Prostate gland (tissue), 2 donors: ENCODE measurements at regions not wholly inside any gene's neighbourhood (a gene's known extent, or its start where the extent isn't known, plus 50 kb on each side); places are given as distances from the start of the nearest gene placed in this dataset.
A peak's percentile ranks its signal among the peaks of the same experiment; 100 is the strongest.

Source experiments
- POLR2A ChIP-seq: fragments of 450-650 bp; IDR thresholded peaks from one replicate; pipeline ENCODE4 v1.6.1; 2016; ENCODE audit warnings: antibody characterized with exemption, mild to moderate bottlenecking
- POLR2AphosphoS5 ChIP-seq: sonication (generic); formaldehyde crosslinking; IDR thresholded peaks from one replicate; pipeline ENCODE4 v1.6.1; 2017; ENCODE audit warnings: antibody characterized with exemption
- TF ChIP-seq, protein P1 (sequence below), 4 experiments: fragments of 200-600 bp in 2 of 4; fragments of 450-650 bp in 2 of 4; sonication (generic) in 2 of 4; IDR thresholded peaks; 1 replicate in 3 of 4; 2 replicates in 1 of 4; pipeline ENCODE4 v1.5.1; 2016 to 2019; ENCODE audit warnings: antibody characterized with exemption in 4 of 4, mild to moderate bottlenecking in 2 of 4, moderate library complexity in 2 of 4

DNA sequence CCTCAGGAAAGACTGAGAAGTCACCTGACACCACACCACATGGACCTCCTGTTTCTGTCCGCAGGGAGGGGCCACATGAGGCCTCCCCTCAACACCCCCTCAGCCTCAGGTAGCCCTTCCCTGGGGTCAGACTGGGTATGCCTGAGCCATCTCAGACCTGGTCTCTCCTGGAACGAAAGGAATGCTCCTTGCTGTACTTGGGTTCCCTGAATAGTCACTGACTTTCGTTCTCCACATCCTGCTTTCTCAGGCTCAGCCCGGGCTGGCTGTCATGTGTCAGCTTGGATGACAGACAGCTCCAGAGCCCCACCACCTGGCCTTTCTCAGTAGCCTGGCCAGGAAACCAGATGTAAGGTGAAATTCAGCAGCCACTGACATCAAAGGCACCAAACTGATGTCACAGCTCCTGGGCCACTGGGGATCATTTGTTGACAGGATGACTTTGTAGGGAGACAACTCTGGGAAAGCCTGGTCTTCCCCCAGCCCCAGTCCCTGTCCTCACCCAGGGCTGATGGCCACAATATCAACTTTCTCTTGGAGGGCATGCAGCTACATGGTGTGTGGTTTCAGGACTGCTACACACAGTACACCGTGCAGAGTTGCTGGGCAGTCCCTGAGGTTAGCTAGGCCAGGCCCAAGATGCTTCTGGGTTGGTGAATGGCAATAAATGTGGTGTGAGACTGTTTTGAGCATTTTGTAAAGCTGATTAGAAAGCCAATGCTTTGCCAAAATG lies 141.4 kb upstream of the MRPS22 start:
- TF ChIP-seq, protein P1, sequence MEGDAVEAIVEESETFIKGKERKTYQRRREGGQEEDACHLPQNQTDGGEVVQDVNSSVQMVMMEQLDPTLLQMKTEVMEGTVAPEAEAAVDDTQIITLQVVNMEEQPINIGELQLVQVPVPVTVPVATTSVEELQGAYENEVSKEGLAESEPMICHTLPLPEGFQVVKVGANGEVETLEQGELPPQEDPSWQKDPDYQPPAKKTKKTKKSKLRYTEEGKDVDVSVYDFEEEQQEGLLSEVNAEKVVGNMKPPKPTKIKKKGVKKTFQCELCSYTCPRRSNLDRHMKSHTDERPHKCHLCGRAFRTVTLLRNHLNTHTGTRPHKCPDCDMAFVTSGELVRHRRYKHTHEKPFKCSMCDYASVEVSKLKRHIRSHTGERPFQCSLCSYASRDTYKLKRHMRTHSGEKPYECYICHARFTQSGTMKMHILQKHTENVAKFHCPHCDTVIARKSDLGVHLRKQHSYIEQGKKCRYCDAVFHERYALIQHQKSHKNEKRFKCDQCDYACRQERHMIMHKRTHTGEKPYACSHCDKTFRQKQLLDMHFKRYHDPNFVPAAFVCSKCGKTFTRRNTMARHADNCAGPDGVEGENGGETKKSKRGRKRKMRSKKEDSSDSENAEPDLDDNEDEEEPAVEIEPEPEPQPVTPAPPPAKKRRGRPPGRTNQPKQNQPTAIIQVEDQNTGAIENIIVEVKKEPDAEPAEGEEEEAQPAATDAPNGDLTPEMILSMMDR (IDR thresholded peaks at IDR 0.05), result peak in 1 of 4 experiments; percentile 12
- TF ChIP-seq POLR2A, result no peak
- TF ChIP-seq POLR2AphosphoS5, result no peak
